Suppressor macrophage treated with lipopolysaccharide for 1 hour (primary cell): ENCODE measurements at regions not wholly inside any gene's neighbourhood (a gene's known extent, or its start where the extent isn't known, plus 50 kb on each side); places are given as distances from the start of the nearest gene placed in this dataset.
"Not testable (repeated sequence)": the region's sequence is repeated elsewhere in the genome, so short reads cannot be mapped to it uniquely, and the experiment has no call there.

Experiments used
- DNase-seq, 3 donors: peaks; one replicate each; pipeline ENCODE4 v3.0.0-alpha.2; 2020 to 2022

DNA sequence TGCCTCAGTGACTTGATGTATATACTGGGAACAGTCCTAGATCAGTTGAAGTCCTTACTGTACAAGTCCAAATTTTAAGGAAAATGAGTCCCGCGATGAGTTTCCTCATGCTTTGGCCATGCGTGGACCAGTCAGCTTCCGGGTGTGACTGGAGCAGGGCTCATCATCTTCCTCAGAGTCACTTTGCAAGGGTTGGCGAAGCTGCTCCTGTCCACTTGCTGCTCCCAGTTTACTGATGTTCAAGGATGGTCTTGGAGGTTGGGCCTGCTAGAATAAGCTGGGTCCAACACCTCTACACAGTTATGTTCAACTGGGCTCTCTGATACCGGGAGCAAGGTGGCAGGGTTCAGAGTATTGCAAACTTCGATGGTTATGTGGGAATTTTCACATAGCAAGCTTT, 66.2 kb upstream of the PRMT8 start:
- DNase-seq, result not testable (repeated sequence)

DNA sequence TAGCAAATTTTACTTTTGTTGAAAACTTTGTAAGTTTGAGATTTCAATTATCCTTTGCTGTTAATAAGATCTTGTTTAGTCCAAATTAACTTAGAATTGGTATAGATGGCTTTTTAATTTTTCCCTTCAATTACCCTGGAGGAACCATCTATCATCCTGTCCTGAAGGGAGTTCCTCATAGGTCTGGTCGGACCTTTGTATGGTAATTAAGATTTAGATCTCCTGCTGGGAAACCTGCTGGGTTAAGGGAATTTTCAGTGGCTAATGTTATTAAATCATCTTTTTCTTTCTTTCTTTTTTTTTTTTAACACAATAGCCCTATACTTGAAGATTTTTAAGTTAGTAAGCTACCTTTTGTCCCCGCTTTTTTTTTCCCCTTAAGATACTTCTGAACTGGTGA, 63.0 kb upstream of the PRMT8 start:
- no peak for DNase-seq

GRCh38 chr12:3428631-3429030, 62.4 kb upstream of the PRMT8 start:
- no peak for DNase-seq

GRCh38 chr12:3429523-3429922, 61.5 kb upstream of the PRMT8 start:
- DNase-seq, result not testable (repeated sequence)

DNA sequence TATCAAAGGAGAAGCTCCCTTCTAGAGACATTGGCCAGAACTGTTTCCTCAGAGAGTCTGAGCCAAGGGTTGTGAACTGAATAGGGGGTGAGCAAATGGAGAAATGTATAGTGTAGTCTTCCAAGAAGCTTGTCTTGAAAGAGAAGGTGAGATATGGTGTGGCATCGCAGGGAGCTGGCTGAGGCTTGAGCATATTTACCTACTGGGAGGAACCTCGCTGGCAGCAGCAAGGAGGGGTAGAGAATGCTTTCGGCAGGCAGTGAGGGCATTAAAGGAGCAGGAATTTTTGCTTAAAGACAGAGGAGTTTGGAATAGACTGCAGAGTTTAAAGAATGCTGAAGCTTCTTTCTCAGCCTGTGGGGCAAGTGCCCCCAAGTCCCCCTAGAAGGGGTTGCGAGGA, 59.3 kb upstream of the PRMT8 start:
- no peak for DNase-seq

- DNase-seq, result no peak
Measured at GRCh38 chr12:3432176-3432742, 58.7 kb upstream of the PRMT8 start.

DNA sequence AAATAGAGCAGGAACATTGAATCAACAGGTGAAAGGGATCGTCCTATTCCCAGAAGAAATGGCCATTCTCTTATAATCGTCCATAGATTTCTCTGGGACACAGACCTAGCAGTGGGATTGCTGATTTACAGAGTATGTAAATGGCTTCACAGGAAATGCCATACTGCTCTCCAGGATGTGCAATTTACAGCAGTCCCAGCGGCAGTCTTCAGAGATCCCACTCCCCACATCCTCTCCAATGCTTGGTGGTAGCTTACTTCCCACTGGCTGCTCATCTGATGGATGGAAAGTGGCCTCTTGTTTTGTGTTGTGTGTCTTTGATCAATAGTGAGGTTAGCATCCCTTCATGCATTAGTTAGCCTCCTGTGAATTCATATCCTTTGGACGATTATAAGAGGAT, 58.1 kb upstream of the PRMT8 start:
- no peak for DNase-seq

DNA sequence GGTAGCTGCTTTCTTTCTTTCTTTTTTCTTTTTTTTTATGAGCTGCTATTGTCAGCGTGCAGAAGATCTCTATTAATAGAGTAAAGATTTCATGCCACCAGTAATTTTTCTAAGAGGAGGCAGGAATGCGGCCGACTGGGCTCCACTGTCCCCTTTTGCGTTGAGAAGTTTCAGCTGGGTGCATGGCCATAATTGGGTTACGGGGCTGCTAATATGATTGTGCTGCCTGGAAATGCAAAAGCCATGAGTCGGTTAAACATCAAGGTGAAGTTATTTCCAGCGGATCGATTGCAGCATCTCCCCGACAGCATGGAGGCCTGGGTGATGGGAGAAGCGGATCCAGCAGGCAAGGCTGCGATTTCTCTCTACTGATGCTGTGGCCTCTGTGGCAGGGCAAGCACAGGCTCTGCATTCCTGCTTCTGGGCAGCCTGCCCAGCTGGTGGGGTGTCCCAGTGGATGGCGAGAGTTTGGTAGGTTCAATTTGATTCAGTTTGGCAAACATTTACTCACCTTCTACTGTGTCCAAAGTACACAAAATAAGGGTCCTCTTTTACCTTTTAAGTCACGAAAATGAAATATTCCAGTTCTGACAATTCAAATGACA, 54.4 kb upstream of the PRMT8 start:
- no peak for DNase-seq

GRCh38 chr12:3437986-3438385, 53.0 kb upstream of the PRMT8 start:
- DNase-seq, result no peak

- no peak for DNase-seq
Measured at GRCh38 chr12:3438401-3438800, 52.6 kb upstream of the PRMT8 start.
